Activated CD4-positive, alpha-beta memory T cell treated with anti-CD3 and anti-CD28 coated beads for 36 hours (primary cell): ENCODE measurements at regions not wholly inside any gene's neighbourhood (a gene's known extent, or its start where the extent isn't known, plus 50 kb on each side); places are given as distances from the start of the nearest gene placed in this dataset.

Experiments used
- CTCF ChIA-PET: fragments of 350-600 bp; sonication (Branson Sonifier 250); formaldehyde crosslinking; loops from one replicate; lab custom pipeline; 2021; ENCODE audit warnings: antibody characterized with exemption, inconsistent platforms; lab: Charles Lee
- POLR2A ChIA-PET: fragments of 350-600 bp; sonication (Branson Sonifier 250); formaldehyde crosslinking; loops from one replicate; lab custom pipeline; 2021; ENCODE audit warnings: antibody characterized with exemption; lab: Charles Lee
- DNase-seq: peaks from one replicate; pipeline ENCODE4 v3.0.0-alpha.2; 2020
- H3K27ac Mint-ChIP-seq: one replicate; pipeline ENCODE4 v1.8.0; 2021; ENCODE audit warnings: mixed read lengths
- H3K27me3 Mint-ChIP-seq: one replicate; pipeline ENCODE4 v1.8.0; 2021; ENCODE audit warnings: mixed read lengths
- H3K36me3 Mint-ChIP-seq: one replicate; pipeline ENCODE4 v1.8.0; 2021; ENCODE audit warnings: mixed read lengths
- H3K4me1 Mint-ChIP-seq: one replicate; pipeline ENCODE4 v1.8.0; 2021; ENCODE audit warnings: low read depth, mixed read lengths
- H3K4me3 Mint-ChIP-seq: one replicate; pipeline ENCODE4 v1.8.0; 2021; ENCODE audit warnings: mild to moderate bottlenecking, mixed read lengths
- H3K9me3 Mint-ChIP-seq: one replicate; pipeline ENCODE4 v1.8.0; 2021; ENCODE audit warnings: mixed read lengths
- intact Hi-C: fragments of 100-400 bp; cut with micrococcal nuclease; formaldehyde crosslinking; loops from one replicate; pipeline ENCODE4 v1.15.1; 2023

DNA sequence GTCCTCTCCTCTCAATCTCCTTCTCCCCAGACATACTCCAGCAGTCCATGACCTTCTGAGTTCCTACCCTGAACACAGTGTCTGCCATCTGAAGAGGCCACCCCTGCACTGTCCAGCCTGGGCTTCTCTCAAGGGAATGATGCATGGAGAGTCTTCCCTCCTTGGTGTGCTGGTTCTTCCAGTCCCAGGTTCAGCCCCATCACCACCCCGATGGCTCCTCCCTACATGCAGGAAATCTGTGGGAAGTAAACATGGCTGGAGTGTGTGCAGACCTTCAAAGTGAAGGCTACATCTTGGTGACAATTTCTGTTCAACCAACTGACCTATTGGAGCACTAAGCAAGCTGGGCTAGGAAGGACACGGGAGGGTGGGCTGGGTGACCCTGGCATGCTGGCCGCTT, 121.0 kb upstream of the JAG1 start:
- Mint-ChIP-seq H3K4me3 (no peak overlapping the region), H3K4me1 (no peaks in the 10 kb centered on the region), H3K27ac (no peak overlapping the region), H3K9me3 (no peaks in the 10 kb centered on the region), H3K27me3 (no peaks in the 10 kb centered on the region), H3K36me3 (no peaks in the 10 kb centered on the region)
- DNase-seq: no peak
- POLR2A ChIA-PET: no interaction called here
- CTCF ChIA-PET: no interaction called here
- intact Hi-C loops: no loop called here

DNA sequence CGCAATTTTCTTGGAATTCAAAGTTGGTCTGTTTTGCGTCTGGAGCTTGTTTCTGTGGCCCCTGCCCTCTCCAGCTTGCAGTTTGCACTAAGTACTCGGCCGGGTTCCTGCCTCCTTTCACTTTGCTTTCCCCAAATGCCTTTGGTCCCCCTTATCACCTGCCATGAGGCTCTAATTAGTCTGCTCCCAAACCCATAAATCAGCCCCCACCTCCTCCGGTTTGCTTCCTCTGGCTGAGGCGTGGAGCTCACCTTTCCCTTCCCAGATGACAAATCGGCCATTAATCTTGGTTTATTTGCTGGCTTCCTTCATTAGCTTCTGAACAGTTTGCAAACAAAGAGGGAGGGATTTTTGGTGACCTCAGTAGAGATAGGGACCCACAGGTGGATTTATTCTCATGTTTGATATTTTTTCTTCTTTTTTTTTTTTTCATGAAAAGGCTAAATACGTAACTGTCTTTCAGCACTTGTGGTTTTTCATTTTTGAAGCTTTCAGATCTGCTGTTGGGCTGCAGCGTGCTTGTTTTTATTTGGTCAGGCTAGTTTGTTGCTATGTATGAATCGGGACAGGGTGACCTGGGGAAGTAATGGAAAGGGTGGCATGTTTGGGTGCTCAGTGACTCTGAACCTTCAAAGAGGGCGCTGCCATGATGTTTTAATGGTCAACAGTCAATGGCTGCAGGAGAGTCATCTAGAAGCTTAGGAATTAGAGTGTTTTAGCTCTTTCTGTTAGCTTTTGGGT, 121.7 kb upstream of the JAG1 start:
- Mint-ChIP-seq H3K4me3 (no peak overlapping the region), H3K27me3 (no peaks in the 10 kb centered on the region), H3K9me3 (no peaks in the 10 kb centered on the region), H3K27ac (no peak overlapping the region), H3K36me3 (no peaks in the 10 kb centered on the region), H3K4me1 (no peaks in the 10 kb centered on the region)
- POLR2A ChIA-PET: no interaction called here
- no peak for DNase-seq
- CTCF ChIA-PET: no interaction called here
- intact Hi-C loops: no loop called here

DNA sequence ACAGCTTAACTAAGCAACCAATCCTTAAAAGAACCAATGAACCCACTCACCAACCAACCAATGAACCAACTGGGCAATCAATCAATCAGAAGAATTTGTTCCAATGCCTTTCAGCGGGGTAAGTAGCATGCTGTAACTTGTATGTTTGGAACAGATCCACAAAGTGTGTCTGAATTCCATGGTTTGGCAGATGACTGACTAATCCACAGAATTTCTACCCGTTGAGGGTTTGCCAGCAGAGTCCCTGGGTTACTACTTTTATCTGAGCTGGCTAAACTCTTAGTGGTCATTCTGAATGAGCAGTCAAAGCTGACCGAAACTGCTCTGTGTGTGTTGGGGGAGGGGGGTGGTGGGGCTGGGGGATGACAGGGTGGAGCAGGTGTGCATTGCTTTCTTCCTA, 125.0 kb upstream of the JAG1 start:
- POLR2A ChIA-PET: no interaction called here
- Mint-ChIP-seq H3K9me3 (no peaks in the 10 kb centered on the region), H3K27ac (no peak overlapping the region), H3K4me1 (no peaks in the 10 kb centered on the region), H3K27me3 (no peaks in the 10 kb centered on the region), H3K4me3 (no peak overlapping the region), H3K36me3 (no peaks in the 10 kb centered on the region)
- CTCF ChIA-PET: no interaction called here
- intact Hi-C loops: no loop called here
- DNase-seq: no peak

DNA sequence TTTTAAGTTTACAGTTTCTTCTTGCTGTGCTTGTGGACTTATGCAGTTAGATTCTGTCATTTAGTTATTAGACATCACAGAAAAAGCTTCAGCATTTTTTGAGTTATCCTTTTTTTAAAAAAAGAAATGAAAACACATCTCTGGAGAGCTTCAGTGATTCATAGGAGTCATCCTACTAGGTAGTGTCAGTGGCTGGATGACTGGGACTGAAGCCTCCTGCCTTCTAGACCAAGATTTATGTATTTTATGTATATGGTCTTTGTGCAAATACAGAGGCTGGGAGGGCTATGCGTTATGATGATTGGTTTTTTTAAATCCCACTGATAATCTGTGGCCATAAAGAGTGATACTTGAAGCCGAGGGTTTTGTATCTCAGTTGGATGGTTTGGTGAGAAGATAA, 125.9 kb upstream of the JAG1 start:
- no peaks in the 10 kb centered on the region for H3K4me1 Mint-ChIP-seq
- POLR2A ChIA-PET: no interaction called here
- CTCF ChIA-PET: no interaction called here
- H3K9me3 Mint-ChIP-seq: no peaks in the 10 kb centered on the region
- no peak for DNase-seq
- no peak overlapping the region for H3K4me3 Mint-ChIP-seq
- intact Hi-C loops: no loop called here
- no peak overlapping the region for H3K27ac Mint-ChIP-seq
- no peaks in the 10 kb centered on the region for H3K36me3 Mint-ChIP-seq
- no peaks in the 10 kb centered on the region for H3K27me3 Mint-ChIP-seq

DNA sequence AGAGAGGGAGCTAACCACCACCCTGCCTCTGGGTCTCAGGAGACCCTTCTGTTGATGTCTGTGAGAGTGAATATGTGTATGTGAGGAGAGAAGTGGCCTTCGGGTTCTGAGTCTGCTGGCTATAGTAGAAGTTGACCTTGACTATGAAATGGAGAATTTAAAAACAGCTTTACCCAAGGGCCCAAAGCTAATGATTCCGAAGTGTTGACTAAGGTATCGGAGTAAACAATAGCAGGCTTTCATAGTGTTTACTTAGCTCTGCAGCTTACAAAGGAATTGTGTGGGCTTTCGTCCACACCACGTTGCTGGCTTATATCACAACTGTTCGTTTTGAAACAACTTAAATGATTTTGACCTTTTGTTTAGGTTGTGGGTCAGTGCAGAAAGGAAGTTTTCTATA, 126.5 kb upstream of the JAG1 start:
- no peaks in the 10 kb centered on the region for H3K4me1 Mint-ChIP-seq
- DNase-seq: no peak
- H3K36me3 Mint-ChIP-seq: no peaks in the 10 kb centered on the region
- intact Hi-C loops: no loop called here
- POLR2A ChIA-PET: no interaction called here
- no peaks in the 10 kb centered on the region for H3K9me3 Mint-ChIP-seq
- CTCF ChIA-PET: no interaction called here
- H3K27ac Mint-ChIP-seq: no peak overlapping the region
- H3K4me3 Mint-ChIP-seq: no peak overlapping the region
- H3K27me3 Mint-ChIP-seq: no peaks in the 10 kb centered on the region

DNA sequence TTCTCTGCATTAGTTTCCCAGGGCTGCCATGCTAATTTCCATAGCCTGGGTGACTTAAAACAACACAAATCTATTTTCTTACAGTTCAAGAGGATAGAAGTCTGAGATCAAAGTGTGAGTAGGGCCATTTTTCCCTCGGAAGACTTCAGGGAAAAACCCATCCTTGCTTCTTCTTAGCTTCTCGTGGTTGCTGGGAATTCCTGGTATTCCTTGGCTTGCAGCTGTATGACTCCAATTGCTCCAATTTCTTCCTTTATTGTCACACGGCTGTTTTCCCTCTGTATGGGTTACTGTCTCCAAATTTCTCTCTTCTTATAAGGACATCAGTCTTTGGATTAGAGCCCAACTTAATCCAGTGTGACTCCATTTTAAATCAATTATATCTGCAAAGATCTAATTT, 128.4 kb upstream of the JAG1 start:
- Mint-ChIP-seq H3K4me3 (no peak overlapping the region), H3K9me3 (no peaks in the 10 kb centered on the region), H3K27me3 (no peaks in the 10 kb centered on the region), H3K4me1 (no peaks in the 10 kb centered on the region), H3K36me3 (no peaks in the 10 kb centered on the region), H3K27ac (no peak overlapping the region)
- POLR2A ChIA-PET: no interaction called here
- CTCF ChIA-PET: no interaction called here
- intact Hi-C loops: no loop called here
- DNase-seq: no peak

DNA sequence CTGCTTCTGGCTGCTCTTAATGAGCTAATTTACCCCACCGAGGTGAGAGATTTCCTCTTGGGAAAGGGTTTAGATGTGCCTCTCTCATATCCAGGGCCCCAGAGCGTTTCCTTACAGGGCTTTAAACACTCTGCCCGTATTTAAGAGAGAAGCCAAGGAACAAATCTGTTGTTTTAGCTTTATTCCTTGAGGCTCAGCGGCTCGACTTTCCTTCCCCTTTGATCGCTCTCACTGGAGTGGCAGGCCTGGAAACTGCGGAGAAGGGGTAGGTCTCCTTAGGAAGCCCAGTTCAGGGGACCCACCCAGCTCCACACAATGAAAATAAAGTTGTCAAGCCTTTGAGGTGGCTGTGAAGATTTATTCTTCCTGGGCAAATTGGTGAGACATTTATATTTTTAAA, 132.0 kb upstream of the JAG1 start:
- Mint-ChIP-seq H3K36me3 (no peaks in the 10 kb centered on the region), H3K9me3 (no peaks in the 10 kb centered on the region), H3K4me3 (no peak overlapping the region), H3K27me3 (no peaks in the 10 kb centered on the region), H3K4me1 (no peaks in the 10 kb centered on the region), H3K27ac (no peak overlapping the region)
- ChIA-PET POLR2A (no interaction called here), CTCF (no interaction called here)
- intact Hi-C loops: no loop called here
- no peak for DNase-seq

DNA sequence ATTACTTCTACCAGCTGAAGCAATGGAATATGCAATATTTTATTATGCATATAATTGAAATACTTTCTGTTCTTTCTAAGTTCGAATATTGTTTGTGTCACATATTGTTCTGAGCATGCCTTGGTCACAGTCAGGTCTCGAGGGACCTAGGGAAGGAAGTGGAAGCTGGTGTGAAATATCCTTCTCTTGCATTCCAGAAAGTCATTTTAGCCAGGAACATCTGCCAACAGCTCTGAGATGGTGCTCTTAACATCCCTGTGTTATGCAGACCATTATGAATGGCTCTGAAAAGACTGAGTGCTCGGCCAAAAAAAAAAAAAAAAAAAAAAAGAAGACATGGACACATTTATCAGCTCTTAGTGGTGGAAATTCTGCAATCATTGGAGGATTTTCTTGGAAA, 132.7 kb upstream of the JAG1 start:
- H3K9me3 Mint-ChIP-seq: no peaks in the 10 kb centered on the region
- no peaks in the 10 kb centered on the region for H3K27me3 Mint-ChIP-seq
- POLR2A ChIA-PET: no interaction called here
- H3K36me3 Mint-ChIP-seq: no peaks in the 10 kb centered on the region
- H3K4me3 Mint-ChIP-seq: no peak overlapping the region
- intact Hi-C loops: no loop called here
- H3K27ac Mint-ChIP-seq: no peak overlapping the region
- DNase-seq: no peak
- H3K4me1 Mint-ChIP-seq: no peaks in the 10 kb centered on the region
- CTCF ChIA-PET: no interaction called here

DNA sequence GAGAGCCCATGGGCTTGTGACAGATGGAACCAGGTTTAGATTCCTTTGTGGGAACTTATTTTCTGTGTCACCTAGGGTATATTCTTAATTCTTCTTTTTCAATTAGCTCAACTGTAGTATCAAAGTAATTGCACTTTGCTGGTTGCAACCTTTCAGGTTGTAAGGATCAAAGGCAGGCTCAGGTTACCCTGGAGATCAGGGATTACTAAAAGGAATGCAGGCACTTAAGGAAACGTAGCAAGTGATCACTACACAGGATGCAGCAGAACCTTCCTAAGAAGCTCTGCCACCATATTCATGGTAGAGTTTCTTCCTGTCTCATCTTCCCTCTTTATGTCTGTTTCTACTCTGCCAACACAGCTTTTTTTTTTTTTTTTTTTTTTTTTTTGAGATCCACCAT, 133.2 kb upstream of the JAG1 start:
- Mint-ChIP-seq H3K4me1 (no peaks in the 10 kb centered on the region), H3K27me3 (no peaks in the 10 kb centered on the region), H3K4me3 (no peak overlapping the region), H3K36me3 (no peaks in the 10 kb centered on the region), H3K27ac (no peak overlapping the region), H3K9me3 (no peaks in the 10 kb centered on the region)
- DNase-seq: no peak
- intact Hi-C loops: no loop called here
- POLR2A ChIA-PET: no interaction called here
- CTCF ChIA-PET: no interaction called here

DNA sequence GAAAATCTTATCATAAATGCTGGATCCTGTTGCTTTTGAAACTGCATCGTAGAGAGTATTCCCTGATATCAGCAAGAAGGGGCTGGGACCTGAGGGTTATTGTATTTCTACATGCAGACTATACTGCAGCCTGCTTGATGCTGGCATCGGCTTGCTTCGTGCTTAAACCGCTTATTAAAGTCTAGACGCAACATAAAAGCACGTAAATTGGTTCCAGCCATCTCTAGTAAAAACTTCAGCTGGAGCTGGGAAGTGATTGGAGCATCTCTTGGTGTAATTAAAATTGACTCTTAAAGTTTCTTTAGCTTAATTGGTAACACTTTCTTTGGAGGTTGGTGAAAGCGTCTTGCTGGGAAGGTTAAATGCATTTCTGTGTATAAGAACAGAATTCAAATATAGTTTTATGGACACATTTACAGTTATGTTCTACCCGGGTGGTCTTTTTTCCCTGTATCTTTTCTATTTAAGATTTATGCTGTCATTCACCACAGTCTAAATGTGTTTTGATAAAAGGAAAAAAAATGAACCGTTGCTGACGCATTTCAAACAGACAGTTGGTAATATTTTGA, 139.0 kb upstream of the JAG1 start:
- H3K4me3 Mint-ChIP-seq: no peak overlapping the region
- intact Hi-C loops: no loop called here

DNA sequence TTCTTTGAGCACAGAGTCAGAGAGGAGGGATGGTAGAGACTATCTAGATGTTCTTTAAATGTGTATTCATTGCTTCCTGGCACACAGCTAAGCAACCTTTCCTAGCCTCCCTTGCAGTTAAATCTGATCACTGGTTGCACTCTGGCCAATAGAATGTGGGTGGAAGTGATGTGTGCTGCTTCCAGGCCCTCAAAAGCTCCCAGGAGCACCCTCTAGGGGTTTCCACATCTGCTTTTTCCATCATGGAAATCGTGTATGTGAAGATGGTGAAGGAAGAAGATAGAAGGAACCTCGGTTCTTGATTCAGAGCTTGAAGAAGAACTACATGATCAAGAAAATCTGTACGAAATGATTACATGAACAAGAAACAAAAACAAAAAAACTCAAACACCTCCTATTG, 149.8 kb upstream of the JAG1 start:
- Mint-ChIP-seq H3K9me3 (peaks cover 13% of the 10 kb centered on the region), H3K27ac (no peak overlapping the region), H3K4me3 (no peak overlapping the region), H3K4me1 (no peaks in the 10 kb centered on the region), H3K36me3 (no peaks in the 10 kb centered on the region), H3K27me3 (no peaks in the 10 kb centered on the region)
- CTCF ChIA-PET: no interaction called here
- no peak for DNase-seq
- intact Hi-C loops: no loop called here
- POLR2A ChIA-PET: no interaction called here

More for the DNA sequence above, 139.0 kb upstream of the JAG1 start:
- no peaks in the 10 kb centered on the region for H3K4me1 Mint-ChIP-seq
- H3K27me3 Mint-ChIP-seq: peaks cover 2% of the 10 kb centered on the region
- POLR2A ChIA-PET: no interaction called here
- CTCF ChIA-PET: no interaction called here
- DNase-seq: no peak
- H3K27ac Mint-ChIP-seq: no peak overlapping the region
- no peaks in the 10 kb centered on the region for H3K9me3 Mint-ChIP-seq
- no peaks in the 10 kb centered on the region for H3K36me3 Mint-ChIP-seq

DNA sequence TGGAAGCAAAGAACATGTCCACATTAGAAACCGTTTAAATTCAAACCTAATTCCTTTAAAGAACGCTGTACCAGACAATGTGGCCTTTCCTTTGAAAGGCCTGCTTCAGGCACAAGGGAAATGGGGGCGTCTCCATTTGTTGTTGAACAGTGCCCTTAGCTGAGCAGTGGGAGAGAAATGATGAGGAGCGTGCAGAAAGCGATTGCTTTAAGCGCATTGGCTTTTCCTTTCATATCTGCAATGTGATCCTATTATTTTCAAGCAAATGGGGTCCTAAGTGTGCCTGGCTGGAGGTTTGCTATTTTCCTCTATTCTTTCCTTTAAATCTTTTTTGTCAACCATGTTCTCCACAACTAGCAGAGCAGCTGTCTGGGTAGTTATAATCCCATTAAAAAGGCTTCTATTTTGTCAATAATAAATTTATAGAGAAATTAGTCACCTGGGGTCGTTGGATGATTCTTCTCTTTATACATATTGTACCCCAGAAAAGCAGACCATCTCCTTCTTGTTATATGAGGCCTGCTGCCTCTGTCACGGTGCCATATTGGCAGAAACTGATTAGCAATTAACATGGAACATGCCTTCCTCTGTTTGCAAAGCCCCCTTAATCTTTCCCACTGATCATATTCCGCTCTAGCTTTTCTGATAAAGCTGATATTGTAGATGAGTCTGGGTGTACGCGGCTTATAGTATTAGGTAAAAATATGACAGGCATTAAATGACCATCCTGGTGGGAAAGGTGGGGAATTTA, 151.1 kb upstream of the JAG1 start:
- Mint-ChIP-seq H3K4me3 (no peak overlapping the region), H3K27ac (no peak overlapping the region), H3K36me3 (no peaks in the 10 kb centered on the region), H3K27me3 (no peaks in the 10 kb centered on the region), H3K4me1 (no peaks in the 10 kb centered on the region), H3K9me3 (peaks cover 12% of the 10 kb centered on the region)
- POLR2A ChIA-PET: no interaction called here
- CTCF ChIA-PET: no interaction called here
- DNase-seq: no peak
- intact Hi-C loops: no loop called here

DNA sequence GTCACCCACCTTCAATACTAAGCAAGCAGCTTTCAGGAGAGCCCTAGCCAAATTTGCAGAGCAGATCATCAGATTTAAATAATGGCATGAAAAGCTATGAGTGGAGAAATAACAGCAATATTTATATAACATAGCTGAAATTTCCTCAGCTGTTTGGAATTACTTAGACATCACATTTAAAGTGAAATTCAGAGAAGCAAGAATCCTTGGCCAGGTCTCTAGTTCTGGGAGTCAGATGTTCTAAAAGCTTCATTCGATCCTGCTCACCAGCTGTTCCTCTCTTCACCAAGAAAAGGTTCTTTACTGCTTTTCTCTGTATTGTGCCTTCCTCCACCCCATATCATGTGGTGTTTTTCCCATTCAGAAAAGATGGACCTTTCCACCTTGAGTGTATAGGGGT, 152.3 kb upstream of the JAG1 start:
- intact Hi-C loops: no loop called here

More for the DNA sequence above, 152.3 kb upstream of the JAG1 start:
- CTCF ChIA-PET: no interaction called here
- Mint-ChIP-seq H3K9me3 (peaks cover 2% of the 10 kb centered on the region), H3K36me3 (no peaks in the 10 kb centered on the region), H3K27me3 (no peaks in the 10 kb centered on the region), H3K4me1 (no peaks in the 10 kb centered on the region), H3K4me3 (no peak overlapping the region), H3K27ac (no peak overlapping the region)
- POLR2A ChIA-PET: no interaction called here
- no peak for DNase-seq
